ENCODE measurements at regions not wholly inside any gene's neighbourhood (a gene's known extent, or its start where the extent isn't known, plus 50 kb on each side); places are given as distances from the start of the nearest gene placed in this dataset.

- ATAC-seq (no peak), DNase-seq (no peak)
- POLR2A ChIA-PET = no interaction called here
- Mint-ChIP-seq H3K9me3 (no peaks in the 10 kb centered on the region), H3K4me3 (no peak overlapping the region), H3K36me3 (ENCODE audit: low read depth) (no peaks in the 10 kb centered on the region), H3K27ac (no peak overlapping the region), H3K4me1 (ENCODE audit: low read depth) (no peaks in the 10 kb centered on the region), H3K27me3 (no peaks in the 10 kb centered on the region)
- TF ChIP-seq CTCF (IDR thresholded peaks at IDR 0.05) = no peak
- intact Hi-C loops (cut with micrococcal nuclease) = no loop called here
- CTCF ChIA-PET = no interaction called here
Measured at GRCh38 chr5:68010740-68011139, 204.8 kb upstream of the PIK3R1 start.

DNA sequence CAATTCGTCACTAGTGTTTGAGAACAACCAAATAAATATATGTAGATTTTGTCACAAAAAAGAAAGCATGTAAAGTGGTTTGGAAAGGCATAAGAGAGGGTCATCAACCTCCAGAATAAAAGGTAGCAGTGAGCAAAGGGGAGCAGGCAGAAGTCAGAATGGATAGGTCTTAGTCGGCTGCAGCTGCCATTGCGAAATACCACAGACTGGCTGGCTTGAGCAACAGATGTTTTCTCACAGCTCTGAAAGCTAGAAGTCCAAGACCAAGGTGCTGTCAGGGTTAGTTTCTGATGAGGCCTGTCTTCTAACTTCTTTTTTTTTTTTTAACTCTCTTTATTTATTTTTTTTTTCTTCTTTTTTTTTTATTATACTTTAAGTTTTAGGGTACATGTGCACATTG, 208.1 kb upstream of the PIK3R1 start:
- CTCF ChIA-PET = no interaction called here
- Mint-ChIP-seq H3K4me1 (ENCODE audit: low read depth) (no peaks in the 10 kb centered on the region), H3K9me3 (no peaks in the 10 kb centered on the region), H3K4me3 (no peak overlapping the region), H3K36me3 (ENCODE audit: low read depth) (no peaks in the 10 kb centered on the region), H3K27ac (no peak overlapping the region), H3K27me3 (no peaks in the 10 kb centered on the region)
- intact Hi-C loops (cut with micrococcal nuclease) = no loop called here
- ATAC-seq (no peak), DNase-seq (no peak)
- no peak for TF ChIP-seq CTCF (IDR thresholded peaks at IDR 0.05)
- POLR2A ChIA-PET = no interaction called here

DNA sequence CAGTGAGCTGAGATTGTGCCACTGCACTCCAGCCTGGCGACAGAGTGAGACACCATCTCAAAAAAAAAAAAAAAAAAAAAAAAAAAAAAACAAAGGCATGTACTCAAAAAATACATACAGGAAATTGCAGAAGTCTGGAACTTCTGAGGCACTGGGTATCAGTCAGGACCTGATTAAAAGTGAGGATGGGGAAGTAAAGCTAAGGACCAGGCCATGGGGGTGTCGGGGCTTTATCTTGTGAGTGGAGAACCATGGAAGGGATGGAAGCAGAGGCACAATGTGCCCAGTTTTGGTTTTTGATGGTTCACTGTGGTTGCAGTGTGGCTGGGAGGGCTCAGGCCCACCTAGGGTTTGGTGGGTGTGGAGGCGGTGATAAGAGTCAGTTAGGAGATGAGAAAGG, 212.7 kb upstream of the PIK3R1 start:
- H3K4me1 Mint-ChIP-seq (ENCODE audit: low read depth) = no peaks in the 10 kb centered on the region
- intact Hi-C loops (cut with micrococcal nuclease) = no loop called here
- DNase-seq (no peak), ATAC-seq (no peak)
- CTCF ChIA-PET = no interaction called here
- no peak overlapping the region for H3K27ac Mint-ChIP-seq
- no peak for TF ChIP-seq CTCF (IDR thresholded peaks at IDR 0.05)
- H3K36me3 Mint-ChIP-seq (ENCODE audit: low read depth) = no peaks in the 10 kb centered on the region
- no peaks in the 10 kb centered on the region for H3K9me3 Mint-ChIP-seq
- no peak overlapping the region for H3K4me3 Mint-ChIP-seq
- POLR2A ChIA-PET = interaction anchor here (0.6 kb wide), 1 partner anchor 1053 kb away, joined by 3 read pairs; no protein-coding TSS in a partner anchor
- H3K27me3 Mint-ChIP-seq = no peaks in the 10 kb centered on the region

GRCh38 chr5:68000805-68001204, 214.8 kb upstream of the PIK3R1 start:
- no peak for ATAC-seq
- POLR2A ChIA-PET = no interaction called here
- CTCF ChIA-PET = no interaction called here
- Mint-ChIP-seq H3K36me3 (ENCODE audit: low read depth) (no peaks in the 10 kb centered on the region), H3K27ac (no peak overlapping the region), H3K4me3 (no peak overlapping the region), H3K27me3 (no peaks in the 10 kb centered on the region), H3K4me1 (ENCODE audit: low read depth) (no peaks in the 10 kb centered on the region), H3K9me3 (no peaks in the 10 kb centered on the region)
- intact Hi-C loops (cut with micrococcal nuclease) = no loop called here
- TF ChIP-seq CTCF (IDR thresholded peaks at IDR 0.05) = no peak
- no peak for DNase-seq

- intact Hi-C loops (cut with micrococcal nuclease) = no loop called here
- DNase-seq (no peak), ATAC-seq (no peak)
- no peaks in the 10 kb centered on the region for H3K9me3 Mint-ChIP-seq
- no peaks in the 10 kb centered on the region for H3K27me3 Mint-ChIP-seq
- H3K4me3 Mint-ChIP-seq = no peak overlapping the region
- ChIA-PET CTCF (no interaction called here), POLR2A (no interaction called here)
- no peak for TF ChIP-seq CTCF (IDR thresholded peaks at IDR 0.05)
- no peaks in the 10 kb centered on the region for H3K36me3 Mint-ChIP-seq (ENCODE audit: low read depth)
- H3K4me1 Mint-ChIP-seq (ENCODE audit: low read depth) = no peaks in the 10 kb centered on the region
- no peak overlapping the region for H3K27ac Mint-ChIP-seq
Measured at GRCh38 chr5:67999391-67999790, 216.2 kb upstream of the PIK3R1 start.
